ENCODE measurements at regions not wholly inside any gene's neighbourhood (a gene's known extent, or its start where the extent isn't known, plus 50 kb on each side); places are given as distances from the start of the nearest gene placed in this dataset.

DNA sequence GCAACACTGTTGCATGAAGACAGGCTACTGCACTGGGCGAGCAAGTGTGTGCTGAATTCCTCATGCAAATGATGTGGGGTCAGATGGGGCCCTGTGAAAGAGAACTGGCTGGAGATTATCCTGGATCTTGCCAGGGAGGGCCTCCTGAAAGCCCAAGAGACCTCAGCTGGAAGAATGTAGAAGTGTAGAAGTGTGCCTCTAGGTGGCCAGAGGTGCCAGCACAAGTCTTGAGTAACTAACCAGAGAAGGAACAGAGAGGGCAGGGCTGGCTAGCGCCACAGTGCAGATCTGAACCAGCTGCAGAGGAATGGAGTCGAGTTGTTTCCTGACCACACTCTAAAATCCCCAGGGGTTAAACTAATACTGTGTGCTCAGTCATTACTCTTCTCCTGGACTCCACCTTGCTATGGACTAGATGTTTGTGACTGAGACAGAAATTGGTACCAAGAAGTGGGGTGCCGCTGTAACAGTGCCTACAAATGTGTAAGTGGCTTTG is 399.3 kb downstream of the LRATD1 start:
- H3K36me3 ChIP-seq (ENCODE audit: control insufficient read depth in 2 of 3, insufficient read depth in 3 of 3, low read length in 3 of 3), result no peaks in the 10 kb centered on the region
- no peaks in the 10 kb centered on the region for H3K4me1 ChIP-seq (ENCODE audit: control insufficient read depth in 2 of 3, insufficient read depth in 2 of 3, low read depth in 1 of 3, low read length in 3 of 3)
- no peak overlapping the region for H3K27ac ChIP-seq (ENCODE audit: low read depth in 2 of 2, low read length in 2 of 2)
- no peak overlapping the region for H3K4me3 ChIP-seq (ENCODE audit: low read length in 3 of 3)
- DNase-seq (no peak), FAIRE-seq (no peak)
- TF ChIP-seq CTCF (IDR thresholded peaks at IDR 0.05; ENCODE audit: borderline replicate concordance, extremely low read depth, insufficient read depth), result no peak
- H3K9me3 ChIP-seq (ENCODE audit: control insufficient read depth in 2 of 3, insufficient read depth in 1 of 3, low read length in 3 of 3), result no peaks in the 10 kb centered on the region
- intact Hi-C loops (cut with DNase I), result no loop called here
- no peak overlapping the region for H3K9ac ChIP-seq (ENCODE audit: low read length in 3 of 3)
- H3K27me3 ChIP-seq (ENCODE audit: control insufficient read depth, insufficient read depth, low read length), result no peaks in the 10 kb centered on the region

GRCh38 chr2:15034246-15034645 is 401.7 kb downstream of the LRATD1 start:
- DNase-seq (no peak), FAIRE-seq (no peak)
- no peak overlapping the region for H3K9ac ChIP-seq (ENCODE audit: low read length in 3 of 3)

GRCh38 chr2:15034860-15035259 is 402.3 kb downstream of the LRATD1 start:
- H3K4me3 ChIP-seq (ENCODE audit: low read length in 3 of 3), result no peak overlapping the region
- TF ChIP-seq CTCF (IDR thresholded peaks at IDR 0.05; ENCODE audit: borderline replicate concordance, extremely low read depth, insufficient read depth), result no peak
- no peaks in the 10 kb centered on the region for H3K36me3 ChIP-seq (ENCODE audit: control insufficient read depth in 2 of 3, insufficient read depth in 3 of 3, low read length in 3 of 3)
- no peak overlapping the region for H3K9ac ChIP-seq (ENCODE audit: low read length in 3 of 3)
- no peak for FAIRE-seq
- no peak overlapping the region for H3K27ac ChIP-seq (ENCODE audit: low read depth in 2 of 2, low read length in 2 of 2)
- no peak for DNase-seq
- H3K9me3 ChIP-seq (ENCODE audit: control insufficient read depth in 2 of 3, insufficient read depth in 1 of 3, low read length in 3 of 3), result no peaks in the 10 kb centered on the region
- no peaks in the 10 kb centered on the region for H3K27me3 ChIP-seq (ENCODE audit: control insufficient read depth, insufficient read depth, low read length)
- no peaks in the 10 kb centered on the region for H3K4me1 ChIP-seq (ENCODE audit: control insufficient read depth in 2 of 3, insufficient read depth in 2 of 3, low read depth in 1 of 3, low read length in 3 of 3)
- intact Hi-C loops (cut with DNase I), result no loop called here

More at GRCh38 chr2:15034246-15034645, 401.7 kb downstream of the LRATD1 start:
- intact Hi-C loops (cut with DNase I), result no loop called here
- TF ChIP-seq CTCF (IDR thresholded peaks at IDR 0.05; ENCODE audit: borderline replicate concordance, extremely low read depth, insufficient read depth), result no peak
- Histone ChIP-seq H3K4me3 (ENCODE audit: low read length in 3 of 3) (no peak overlapping the region), H3K27me3 (ENCODE audit: control insufficient read depth, insufficient read depth, low read length) (no peaks in the 10 kb centered on the region), H3K36me3 (ENCODE audit: control insufficient read depth in 2 of 3, insufficient read depth in 3 of 3, low read length in 3 of 3) (no peaks in the 10 kb centered on the region), H3K4me1 (ENCODE audit: control insufficient read depth in 2 of 3, insufficient read depth in 2 of 3, low read depth in 1 of 3, low read length in 3 of 3) (no peaks in the 10 kb centered on the region), H3K9me3 (ENCODE audit: control insufficient read depth in 2 of 3, insufficient read depth in 1 of 3, low read length in 3 of 3) (no peaks in the 10 kb centered on the region), H3K27ac (ENCODE audit: low read depth in 2 of 2, low read length in 2 of 2) (no peak overlapping the region)
